Duodenal mucosa (tissue), 2 donors: ENCODE measurements at regions not wholly inside any gene's neighbourhood (a gene's known extent, or its start where the extent isn't known, plus 50 kb on each side); places are given as distances from the start of the nearest gene placed in this dataset.
A peak's percentile ranks its signal among the peaks of the same experiment; 100 is the strongest.
"Not testable (repeated sequence)": the region's sequence is repeated elsewhere in the genome, so short reads cannot be mapped to it uniquely, and the experiment has no call there.

Experiments used
- H3K27ac ChIP-seq: one replicate; pipeline ENCODE4 v1.7.0; 2013; ENCODE audit warnings: low read depth, low read length
- H3K27me3 ChIP-seq, 2 donors: one replicate each; pipeline ENCODE4 v1.7.0; 2013; ENCODE audit warnings: low read length in 2 of 2, control low read depth in 1 of 2; ENCODE audit not compliant: insufficient read depth in 2 of 2, control insufficient read depth in 1 of 2
- H3K36me3 ChIP-seq, 2 donors: one replicate each; pipeline ENCODE4 v1.7.0; 2013; ENCODE audit warnings: low read length in 2 of 2, control low read depth in 1 of 2; ENCODE audit not compliant: insufficient read depth in 2 of 2, control insufficient read depth in 1 of 2
- H3K4me1 ChIP-seq, 2 donors: one replicate each; pipeline ENCODE4 v1.7.0; 2013; ENCODE audit warnings: low read length in 2 of 2, control low read depth in 1 of 2; ENCODE audit not compliant: insufficient read depth in 2 of 2, control insufficient read depth in 1 of 2
- H3K4me3 ChIP-seq, 2 donors: one replicate each; pipeline ENCODE4 v1.7.0; 2013; ENCODE audit warnings: low read length in 2 of 2, low read depth in 1 of 2
- H3K9ac ChIP-seq, 2 donors: one replicate each; pipeline ENCODE4 v1.7.0; 2013; ENCODE audit warnings: low read length in 2 of 2, low read depth in 1 of 2
- H3K9me3 ChIP-seq, 2 donors: one replicate each; pipeline ENCODE4 v1.7.0; 2013; ENCODE audit warnings: low read length in 2 of 2, control low read depth in 1 of 2; ENCODE audit not compliant: control insufficient read depth in 1 of 2

- Histone ChIP-seq H3K9me3 (no peaks in the 10 kb centered on the region), H3K27me3 (no peaks in the 10 kb centered on the region), H3K9ac (no peak overlapping the region), H3K4me1 (no peaks in the 10 kb centered on the region), H3K4me3 (no peak overlapping the region), H3K27ac (no peak overlapping the region), H3K36me3 (no peaks in the 10 kb centered on the region)
Measured at GRCh38 chr2:15691586-15692310, 100.1 kb downstream of the DDX1 start.

- no peaks in the 10 kb centered on the region for H3K36me3 ChIP-seq
Measured at GRCh38 chr2:15692551-15693377, 101.1 kb downstream of the DDX1 start.

GRCh38 chr2:15693382-15693781, 101.7 kb downstream of the DDX1 start:
- H3K27me3 ChIP-seq, result no peaks in the 10 kb centered on the region
- H3K36me3 ChIP-seq, result no peaks in the 10 kb centered on the region
- H3K27ac ChIP-seq, result no peak overlapping the region
- no peak overlapping the region for H3K9ac ChIP-seq
- H3K4me3 ChIP-seq, result no peak overlapping the region
- no peaks in the 10 kb centered on the region for H3K4me1 ChIP-seq
- no peaks in the 10 kb centered on the region for H3K9me3 ChIP-seq

More at GRCh38 chr2:15692551-15693377, 101.1 kb downstream of the DDX1 start:
- H3K9ac ChIP-seq, result no peak overlapping the region
- no peaks in the 10 kb centered on the region for H3K4me1 ChIP-seq
- no peak overlapping the region for H3K4me3 ChIP-seq
- no peak overlapping the region for H3K27ac ChIP-seq
- no peaks in the 10 kb centered on the region for H3K27me3 ChIP-seq
- no peaks in the 10 kb centered on the region for H3K9me3 ChIP-seq

GRCh38 chr2:15693926-15694588, 102.4 kb downstream of the DDX1 start:
- H3K27me3 ChIP-seq, result no peaks in the 10 kb centered on the region
- H3K4me3 ChIP-seq, result no peak overlapping the region
- H3K4me1 ChIP-seq, result no peaks in the 10 kb centered on the region
- no peak overlapping the region for H3K9ac ChIP-seq
- no peaks in the 10 kb centered on the region for H3K36me3 ChIP-seq
- H3K9me3 ChIP-seq, result no peaks in the 10 kb centered on the region
- no peak overlapping the region for H3K27ac ChIP-seq

- Histone ChIP-seq H3K4me3 (no peak overlapping the region), H3K27ac (no peak overlapping the region), H3K9me3 (no peaks in the 10 kb centered on the region), H3K36me3 (no peaks in the 10 kb centered on the region), H3K9ac (no peak overlapping the region), H3K27me3 (no peaks in the 10 kb centered on the region), H3K4me1 (no peaks in the 10 kb centered on the region)
Measured at GRCh38 chr2:15694589-15694986, 102.9 kb downstream of the DDX1 start.

GRCh38 chr2:15695582-15696330, 104.1 kb downstream of the DDX1 start:
- Histone ChIP-seq H3K9ac (no peak overlapping the region), H3K4me1 (peaks cover 7 to 8% of the 10 kb centered on the region in 2 donors), H3K27ac (no peak overlapping the region), H3K4me3 (no peak overlapping the region), H3K36me3 (no peaks in the 10 kb centered on the region), H3K27me3 (no peaks in the 10 kb centered on the region), H3K9me3 (no peaks in the 10 kb centered on the region)

- H3K9me3 ChIP-seq, H3K4me3 ChIP-seq, H3K9ac ChIP-seq, H3K27ac ChIP-seq, H3K36me3 ChIP-seq, H3K27me3 ChIP-seq: not testable (repeated sequence)
- H3K4me1 ChIP-seq, result peaks cover 13 to 14% of the 10 kb centered on the region in 2 donors
Measured at GRCh38 chr2:15696606-15697170, 105.0 kb downstream of the DDX1 start.

GRCh38 chr2:15700131-15700530, 108.5 kb downstream of the DDX1 start:
- H3K4me1 ChIP-seq, result peaks cover 13 to 14% of the 10 kb centered on the region in 2 donors
- H3K27me3 ChIP-seq, result no peaks in the 10 kb centered on the region
- H3K36me3 ChIP-seq, result no peaks in the 10 kb centered on the region
- H3K27ac ChIP-seq, result no peak overlapping the region
- H3K9me3 ChIP-seq, result no peaks in the 10 kb centered on the region
- H3K9ac ChIP-seq, result no peak overlapping the region
- H3K4me3 ChIP-seq, result no peak overlapping the region

GRCh38 chr2:15700599-15701340, 109.1 kb downstream of the DDX1 start:
- H3K4me1 ChIP-seq, result peaks cover 13 to 14% of the 10 kb centered on the region in 2 donors
- no peaks in the 10 kb centered on the region for H3K27me3 ChIP-seq
- no peak overlapping the region for H3K27ac ChIP-seq
- peak overlapping the region in 1 of 2 donors; percentile 28 for H3K4me3 ChIP-seq
- H3K9ac ChIP-seq, result no peak overlapping the region
- H3K9me3 ChIP-seq, result no peaks in the 10 kb centered on the region
- H3K36me3 ChIP-seq, result no peaks in the 10 kb centered on the region
